HUDEP-2 (cell line): ENCODE measurements at regions not wholly inside any gene's neighbourhood (a gene's known extent, or its start where the extent isn't known, plus 50 kb on each side); places are given as distances from the start of the nearest gene placed in this dataset.

Source experiments
- DNase-seq, 76 experiments: peaks; one replicate each; lab custom pipeline; 2025; ENCODE audit not compliant: unreplicated experiment in 76 of 76; lab: John Stamatoyannopoulos, UW

DNA sequence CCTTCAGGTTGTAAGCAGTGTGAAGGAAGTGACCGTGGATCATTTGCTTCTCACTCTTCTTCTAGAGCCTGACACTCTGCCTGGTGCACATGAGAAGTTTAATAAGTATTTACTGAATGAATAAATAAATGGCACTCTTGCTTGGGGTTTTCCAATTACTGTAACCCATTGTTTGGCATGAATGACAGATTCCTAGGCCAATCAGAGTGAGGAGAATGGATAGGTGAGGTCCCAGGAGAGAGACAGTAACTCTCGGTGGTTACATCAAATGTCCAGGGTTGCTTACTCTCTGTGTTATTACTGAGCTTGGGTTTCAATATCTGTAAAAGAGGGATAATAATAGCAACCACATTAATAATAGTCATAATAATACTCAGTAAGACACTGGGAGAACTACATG lies 204.2 kb upstream of the ISX start:
- no peak for DNase-seq

DNA sequence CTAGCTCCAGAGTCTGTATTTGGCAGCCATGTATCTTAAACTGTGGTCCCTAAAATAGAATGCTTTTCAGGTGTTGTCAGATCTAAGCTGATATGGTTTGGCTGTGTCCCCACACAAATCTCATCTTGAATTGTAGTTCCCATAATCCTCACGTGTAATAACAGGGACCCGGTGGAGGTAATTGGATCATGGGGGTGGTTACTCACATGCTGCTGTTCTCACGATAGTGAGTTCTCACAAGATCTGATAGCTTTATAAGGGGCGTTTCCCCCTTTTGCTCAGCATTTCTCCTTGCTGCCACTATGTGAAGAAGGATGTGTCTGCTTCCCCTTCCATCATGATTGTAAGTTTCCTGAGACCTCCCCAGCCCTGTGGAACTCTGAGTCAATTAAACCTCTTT lies 199.9 kb upstream of the ISX start:
- DNase-seq = no peak

DNA sequence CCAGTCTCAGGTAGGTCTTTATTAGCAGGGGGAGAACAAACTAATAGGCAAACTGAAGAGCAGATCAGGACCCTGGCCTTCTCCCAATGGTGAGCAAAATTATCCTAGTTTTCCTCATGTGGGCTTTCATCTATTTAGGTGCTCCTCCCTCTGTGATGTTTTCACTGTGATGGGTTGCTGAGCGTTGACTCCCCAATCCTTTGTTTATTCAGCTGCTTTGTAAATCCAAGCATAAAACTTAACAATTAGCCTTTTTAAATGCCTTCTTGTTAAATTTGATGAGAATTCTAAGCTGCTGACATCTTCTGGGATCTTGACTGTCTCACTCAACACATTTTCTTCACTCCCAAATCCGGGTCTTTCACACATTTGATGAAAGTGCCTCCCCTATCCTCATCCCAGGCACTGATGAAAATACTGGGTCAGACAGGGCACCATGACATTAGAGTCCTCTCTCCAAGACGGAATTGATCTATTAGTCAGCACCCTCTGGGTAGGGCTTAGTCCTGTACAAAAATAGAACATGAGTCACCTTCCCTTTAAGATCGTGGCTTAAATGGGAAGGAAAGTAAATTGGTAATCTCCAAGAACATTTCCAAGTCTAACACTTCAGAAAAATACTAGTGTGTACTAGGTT lies 199.3 kb upstream of the ISX start:
- no peak for DNase-seq

DNA sequence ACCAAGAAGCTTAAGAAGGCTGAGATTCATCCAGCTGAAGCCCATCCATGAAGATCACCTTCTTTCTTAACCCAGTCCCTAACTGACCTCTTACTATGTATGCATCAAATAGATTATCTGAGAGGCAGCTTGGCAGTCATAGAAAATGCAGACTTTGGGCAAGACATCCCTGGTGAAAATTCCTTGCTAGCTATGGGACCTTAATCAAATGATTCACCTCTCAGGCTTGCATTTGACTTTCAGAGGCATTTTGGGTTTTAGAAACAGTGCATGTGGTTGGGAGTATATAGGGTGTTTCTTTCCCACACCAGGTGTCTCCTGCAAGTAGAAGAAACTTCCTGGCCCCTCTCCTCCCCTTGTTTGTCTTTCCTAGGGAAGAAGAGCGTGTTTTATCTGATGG lies 188.5 kb upstream of the ISX start:
- no peak for DNase-seq

DNA sequence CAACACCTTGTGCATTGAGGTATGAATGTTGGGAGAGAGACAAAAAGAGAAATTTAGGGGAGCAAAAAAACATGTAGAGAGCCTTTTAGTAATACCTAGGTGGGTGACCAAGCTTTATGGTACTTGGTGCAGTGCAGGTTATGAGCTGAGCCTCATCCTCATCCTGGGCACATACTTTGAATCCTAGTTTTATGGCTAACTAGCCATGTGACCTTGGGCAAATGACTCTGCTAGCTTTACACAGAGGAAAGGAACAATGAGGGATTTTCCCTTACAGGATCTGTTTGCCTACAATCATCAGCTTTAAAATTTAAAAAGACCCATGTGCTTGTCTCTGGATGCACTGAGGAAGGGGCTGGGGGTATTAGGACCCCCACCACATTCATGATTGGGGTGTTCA lies 187.8 kb upstream of the ISX start:
- no peak for DNase-seq

DNA sequence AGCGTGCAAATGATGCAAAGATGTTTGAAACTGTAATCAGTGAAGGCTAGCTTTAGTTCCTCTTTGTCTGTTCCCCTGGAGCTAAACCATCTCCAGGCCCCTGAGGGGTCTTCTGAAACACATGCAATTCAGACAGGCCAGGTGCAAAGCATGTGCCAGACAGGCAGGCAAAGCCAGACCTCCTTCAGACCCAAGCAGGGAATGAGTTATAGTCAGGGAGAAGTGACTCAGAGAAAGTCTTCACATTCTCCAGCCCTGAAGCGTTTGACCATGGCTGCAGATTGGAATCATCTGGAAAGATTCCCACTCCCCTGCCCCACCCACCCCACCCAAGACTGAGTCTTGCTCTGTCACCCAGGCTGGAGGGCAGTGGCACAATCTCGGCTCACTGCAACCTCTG lies 187.0 kb upstream of the ISX start:
- DNase-seq = no peak

DNA sequence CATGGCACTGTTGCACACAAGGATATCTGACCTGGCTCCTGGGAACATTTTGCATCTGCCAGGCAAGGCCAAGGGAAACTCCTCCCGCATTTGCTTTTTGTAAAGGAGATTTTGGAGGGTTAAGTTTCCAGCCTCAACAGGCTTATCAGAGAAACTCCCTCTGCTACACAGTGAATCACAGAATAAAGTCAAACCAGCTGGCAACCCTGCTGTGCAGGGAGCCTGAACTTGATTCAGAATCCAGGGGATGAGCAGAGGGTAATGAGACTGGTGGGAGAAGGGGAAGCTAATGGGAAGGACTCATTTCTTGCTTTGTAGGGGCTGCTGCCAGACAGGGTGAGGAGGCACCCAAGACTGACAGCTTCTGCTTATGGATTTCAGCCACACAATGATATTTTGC lies 185.3 kb upstream of the ISX start:
- no peak for DNase-seq

DNA sequence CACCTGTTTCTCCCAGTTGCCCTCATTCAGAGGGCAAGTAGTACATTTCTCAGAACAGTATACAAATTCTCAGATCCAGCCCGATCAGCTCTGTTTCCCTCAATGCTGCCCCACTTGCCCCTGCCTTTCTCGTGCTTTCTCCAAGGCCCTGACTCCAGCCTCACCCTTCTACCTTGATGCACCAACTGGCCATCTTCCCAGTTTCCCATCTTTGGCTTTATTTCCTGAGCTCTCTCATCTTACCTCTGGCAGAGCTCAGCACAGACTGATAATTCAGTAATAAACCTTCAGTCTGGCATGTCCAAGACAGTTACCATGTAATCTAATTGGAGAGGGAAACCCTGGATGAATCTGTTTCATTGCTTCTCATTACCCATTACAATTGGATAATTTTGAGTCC lies 184.5 kb upstream of the ISX start:
- DNase-seq = no peak

DNA sequence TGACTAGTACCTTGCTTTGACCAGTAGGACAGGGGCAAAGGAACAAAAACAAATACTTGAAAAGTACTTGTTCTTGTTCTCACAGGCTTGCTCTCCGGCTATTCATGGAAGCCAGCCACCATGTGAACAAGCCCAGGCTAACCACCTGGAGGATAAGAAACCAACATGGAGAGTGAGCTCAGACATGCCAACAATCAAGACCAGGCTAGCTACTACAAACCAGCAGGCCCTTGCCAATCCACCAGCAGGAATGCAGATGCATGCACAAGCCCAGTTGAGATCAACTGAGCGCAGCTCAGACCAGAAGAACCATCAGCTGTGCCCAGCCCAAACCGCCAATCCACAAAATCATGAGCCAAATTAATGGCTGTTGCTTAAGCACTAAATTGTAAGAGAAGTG lies 180.1 kb upstream of the ISX start:
- no peak for DNase-seq

DNA sequence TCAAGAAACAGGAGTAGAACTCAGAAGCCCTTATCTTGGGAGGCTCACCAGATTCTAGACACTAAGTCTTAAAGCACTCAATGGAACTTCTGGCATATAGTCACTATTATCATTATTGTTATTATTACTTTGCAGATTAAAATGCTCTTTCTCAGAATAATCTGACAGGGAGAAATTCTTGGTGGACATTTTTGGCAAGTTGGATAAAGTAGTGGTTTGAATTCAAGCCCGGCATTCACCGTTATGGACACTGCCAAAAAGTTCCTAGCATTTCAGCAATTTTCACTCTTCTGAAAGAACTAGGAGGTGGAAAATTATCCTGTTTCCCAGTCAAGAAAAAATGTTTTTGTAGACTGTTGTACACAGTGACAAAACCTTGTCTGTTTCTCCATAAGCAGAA lies 179.6 kb upstream of the ISX start:
- DNase-seq = no peak

DNA sequence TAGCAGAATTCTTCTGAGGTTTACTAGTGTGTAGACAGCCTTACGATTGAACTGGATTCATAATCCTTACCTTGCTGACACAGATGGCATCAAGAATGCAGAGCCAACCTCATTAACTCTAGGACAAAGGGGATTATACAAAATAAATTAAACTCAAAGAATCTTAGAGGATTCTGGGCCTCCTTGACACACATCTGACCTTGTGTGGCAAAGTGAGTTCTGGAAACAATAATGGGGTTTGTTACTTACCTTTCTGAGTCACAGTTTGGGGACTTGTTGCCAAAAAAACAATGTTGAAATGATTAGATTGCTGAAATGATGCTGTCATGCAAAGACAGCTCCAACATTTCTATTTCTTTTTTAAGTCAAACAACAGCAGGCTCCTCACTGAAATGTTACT lies 179.1 kb upstream of the ISX start:
- DNase-seq = no peak

DNA sequence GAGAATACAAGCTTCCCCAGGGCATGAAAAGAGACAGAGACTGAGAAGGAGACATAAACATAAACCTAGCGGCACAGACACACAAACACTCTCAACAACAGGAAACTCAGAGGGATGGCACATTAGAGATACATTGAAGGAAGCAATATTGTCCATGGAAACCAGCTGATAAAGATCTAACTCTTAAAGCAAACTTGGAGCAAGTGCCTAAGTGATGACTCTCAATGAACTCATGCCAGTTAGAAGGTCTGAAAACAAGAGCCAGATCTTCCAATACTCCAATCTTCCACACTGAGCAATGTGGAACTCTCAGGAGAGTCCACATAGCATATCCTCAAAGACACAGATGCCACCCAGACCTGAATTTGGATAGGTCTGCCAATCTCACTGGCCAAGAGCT lies 168.8 kb upstream of the ISX start:
- DNase-seq = no peak

DNA sequence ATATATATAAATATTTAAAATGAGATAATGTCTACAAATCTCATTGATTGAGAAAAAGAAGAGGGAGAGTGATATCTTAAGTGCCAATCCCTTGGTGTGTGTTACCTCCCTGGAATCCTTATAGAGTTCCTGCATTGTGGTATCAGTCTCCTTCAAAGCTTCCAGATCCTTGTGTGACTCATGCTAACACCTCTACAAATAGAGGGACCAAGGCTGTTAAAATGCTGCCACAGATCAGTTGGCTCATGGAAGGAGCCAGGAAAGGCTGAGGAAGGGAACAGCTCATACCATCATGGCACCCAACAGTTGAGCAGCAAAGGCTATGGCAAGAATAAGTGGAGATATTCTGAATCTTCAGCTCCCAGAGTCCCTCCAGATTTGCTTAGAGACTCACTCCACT lies 163.6 kb upstream of the ISX start:
- DNase-seq = no peak

DNA sequence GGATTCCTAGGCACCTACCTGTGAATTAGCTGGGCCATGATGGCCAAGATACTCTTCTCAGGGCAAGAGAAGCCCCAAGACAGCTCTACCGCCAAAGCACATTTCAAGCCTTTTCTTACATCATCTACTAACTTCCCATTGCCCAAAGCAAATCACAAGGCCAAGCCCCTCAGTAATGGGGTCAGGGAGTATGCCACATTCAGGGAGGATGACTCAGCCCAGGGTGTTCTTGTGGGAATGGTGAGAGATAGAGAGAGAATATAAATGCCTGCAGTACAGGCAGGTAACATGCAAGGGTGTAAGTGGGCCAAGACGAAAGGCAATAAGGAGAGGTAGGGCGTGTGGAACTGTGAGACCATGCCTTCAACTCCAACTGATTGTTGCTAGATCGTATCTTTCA lies 162.5 kb upstream of the ISX start:
- no peak for DNase-seq

DNA sequence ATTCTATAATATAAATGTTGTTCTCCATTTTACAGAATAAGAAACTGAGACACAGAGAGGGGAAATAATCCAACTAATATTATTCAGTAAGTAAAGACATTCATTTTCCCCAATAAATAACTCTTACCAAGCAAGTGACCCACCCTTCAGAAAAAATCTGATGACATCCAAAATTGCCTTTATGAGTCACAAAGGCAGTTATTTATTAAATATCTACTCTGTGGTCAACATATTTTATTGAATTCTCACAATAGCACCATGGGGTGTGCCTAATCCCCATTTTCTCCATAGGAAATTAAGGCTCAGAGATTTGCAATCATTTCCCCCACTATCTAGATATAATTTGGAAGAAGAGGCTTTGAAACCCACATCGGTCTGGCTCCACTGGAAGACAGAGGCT lies 161.5 kb upstream of the ISX start:
- DNase-seq = no peak

DNA sequence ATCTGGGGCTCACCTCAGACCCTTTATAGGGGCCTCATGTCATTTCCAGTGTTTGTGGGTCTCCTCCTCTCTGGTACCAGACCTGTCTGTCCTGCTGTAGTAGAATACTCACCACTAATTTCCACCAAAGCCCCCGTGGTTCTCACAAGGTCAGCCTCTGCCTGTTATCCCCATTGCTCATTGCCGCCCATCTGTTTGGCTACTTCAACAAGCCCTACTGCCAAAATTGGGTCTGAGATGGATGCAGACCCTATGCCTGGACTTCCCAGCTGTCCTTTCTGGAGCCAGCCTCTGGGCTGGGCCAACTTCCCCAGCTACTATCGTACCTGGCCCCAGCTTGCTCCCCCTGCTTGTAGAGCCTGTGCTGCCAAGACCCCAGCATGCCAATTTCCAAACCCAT lies 152.1 kb upstream of the ISX start:
- no peak for DNase-seq

DNA sequence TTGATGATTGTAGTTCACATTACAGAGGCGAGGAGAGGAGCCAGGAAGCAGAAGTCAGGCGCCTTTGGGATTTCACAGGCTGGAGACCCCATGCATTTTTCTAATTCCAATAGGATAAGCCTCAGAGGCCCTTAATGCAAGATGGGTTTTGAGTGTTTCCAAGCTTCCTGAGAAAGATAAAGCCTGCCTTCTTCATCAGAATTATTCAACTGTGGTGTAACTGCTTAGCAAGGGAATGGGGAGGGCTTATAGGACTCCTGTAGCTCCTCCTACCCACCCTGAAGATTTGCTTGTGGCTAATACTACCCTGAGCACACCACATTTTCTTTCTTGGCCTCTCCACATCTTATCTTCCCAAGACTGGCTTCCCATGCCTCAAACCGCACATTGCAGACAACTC lies 151.1 kb upstream of the ISX start:
- no peak for DNase-seq

DNA sequence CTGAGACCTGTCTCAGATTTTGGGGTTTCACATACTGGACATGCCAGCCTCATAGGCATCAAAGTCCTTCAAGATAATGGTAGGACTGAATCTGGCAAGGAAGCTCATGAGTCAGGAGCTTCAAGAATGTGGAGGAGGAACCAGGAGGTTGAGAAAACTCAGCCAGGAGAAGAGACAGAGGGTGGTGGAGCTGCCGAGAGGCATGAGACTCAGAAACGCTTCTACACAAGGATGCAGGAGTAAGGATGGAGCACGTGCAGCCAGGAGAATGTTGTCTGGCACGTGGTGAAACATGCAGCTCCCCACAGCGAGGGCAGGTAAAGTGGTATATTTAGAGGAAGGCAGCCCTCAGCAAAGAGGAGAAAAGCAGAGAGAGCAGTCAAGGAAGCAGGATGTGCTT lies 148.7 kb upstream of the ISX start:
- DNase-seq = no peak

DNA sequence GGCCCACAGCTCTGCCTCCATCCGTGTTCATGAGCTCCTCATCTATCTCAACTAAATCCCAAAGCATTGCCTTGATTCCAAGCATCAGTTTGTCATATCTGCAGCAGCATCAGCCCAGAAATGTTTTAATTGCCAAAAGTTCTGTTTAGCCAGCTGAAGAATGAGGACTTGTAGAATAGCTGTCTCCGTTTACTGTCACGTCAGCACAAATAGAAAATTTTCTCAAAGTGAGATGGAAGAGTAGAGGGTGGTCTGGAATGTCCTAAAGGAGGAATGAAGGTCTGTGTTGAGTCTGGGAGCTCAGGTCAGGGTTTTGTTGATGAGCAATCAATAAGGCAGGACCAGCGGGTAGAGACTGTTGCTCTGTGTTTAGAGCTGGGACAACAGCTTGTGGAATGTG lies 134.9 kb upstream of the ISX start:
- DNase-seq = no peak

DNA sequence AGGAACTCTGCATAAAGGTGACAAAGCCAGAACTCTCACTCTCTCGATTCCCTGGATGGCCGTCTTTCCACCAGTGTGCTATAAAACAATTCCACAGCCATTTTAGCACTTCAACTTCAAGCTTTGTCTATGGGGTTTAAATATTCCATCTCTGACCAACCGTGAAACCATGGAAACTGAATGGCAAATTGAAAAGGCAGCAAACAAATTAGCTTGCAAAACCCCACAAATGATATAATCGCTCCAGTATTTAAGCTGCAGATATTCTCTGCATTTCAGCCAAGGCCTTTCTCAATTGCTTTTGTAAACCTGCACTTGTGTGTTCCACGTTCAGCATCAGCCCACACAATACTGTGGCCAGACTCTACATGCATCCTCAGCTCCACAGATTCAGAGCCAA lies 131.7 kb upstream of the ISX start:
- no peak for DNase-seq

DNA sequence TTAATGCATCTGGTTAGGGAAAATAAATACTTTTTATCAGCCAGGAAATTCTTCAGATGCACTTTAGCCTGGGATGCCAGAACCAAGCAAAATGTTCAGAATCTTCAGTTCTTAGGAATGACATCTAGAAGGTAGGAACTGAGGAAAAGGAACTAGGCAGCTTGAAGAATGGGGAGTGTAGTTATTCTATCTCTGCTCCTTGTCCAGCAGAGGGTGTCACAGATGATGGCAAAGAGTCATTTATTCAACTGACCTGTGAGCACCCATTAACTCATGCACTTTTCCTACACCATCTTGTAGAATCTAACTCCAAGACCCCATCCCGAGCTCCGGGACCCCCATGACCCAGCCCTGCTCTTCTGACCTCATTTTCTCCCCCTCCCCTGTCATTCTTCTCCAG lies 122.1 kb upstream of the ISX start:
- peak in 2 of 76 experiments; percentile 2 for DNase-seq

DNA sequence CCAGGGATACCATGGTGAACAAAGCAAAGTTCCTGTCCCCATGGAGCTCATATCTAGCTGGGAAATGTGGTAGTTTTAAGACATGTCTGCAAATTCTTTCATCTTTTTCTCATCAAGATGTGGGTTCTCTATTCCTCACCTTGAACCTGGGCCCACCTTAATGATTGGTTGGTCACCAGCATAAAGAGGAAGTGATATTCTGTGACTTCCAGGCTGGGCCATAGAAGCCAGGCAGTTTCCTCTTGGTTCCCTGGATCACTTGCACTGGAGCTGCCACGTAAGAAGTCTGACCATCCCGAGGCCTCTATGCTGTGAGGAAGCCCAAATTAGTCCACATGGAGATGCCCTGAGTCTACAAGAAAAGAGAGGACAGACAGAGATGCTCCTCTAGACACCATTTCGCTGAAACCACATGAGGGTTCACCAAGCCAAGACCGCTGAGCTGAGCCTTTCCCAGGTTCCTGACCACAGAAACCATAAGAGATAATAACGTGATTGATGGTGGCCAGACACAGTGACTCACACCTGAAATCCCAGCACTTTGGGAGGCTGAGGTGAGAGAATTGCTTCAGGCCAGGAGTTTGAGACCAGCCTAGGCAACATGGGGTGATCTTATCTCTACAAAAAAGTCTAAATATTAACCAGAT lies 119.5 kb upstream of the ISX start:
- no peak for DNase-seq

DNA sequence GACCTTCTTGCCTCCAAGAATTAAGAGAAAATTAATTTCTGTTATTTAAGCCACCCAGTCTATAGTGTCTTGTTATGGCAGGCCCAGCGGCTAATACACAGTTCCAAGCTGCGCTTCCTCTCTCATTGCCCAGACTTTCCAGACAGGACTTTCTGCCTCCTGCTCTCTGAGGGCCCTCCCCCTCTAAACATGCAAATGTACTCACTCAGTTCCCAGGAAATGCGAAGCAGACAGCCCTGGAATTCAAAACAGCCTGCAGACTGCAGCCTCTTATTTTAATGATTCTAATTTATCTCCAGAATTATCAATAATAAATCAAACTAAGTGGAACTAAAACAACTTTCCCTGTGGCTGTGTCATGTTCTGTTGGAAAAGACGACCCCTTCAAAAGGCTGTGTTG lies 115.5 kb upstream of the ISX start:
- no peak for DNase-seq
